MM.1S (cell line): ENCODE measurements at regions not wholly inside any gene's neighbourhood (a gene's known extent, or its start where the extent isn't known, plus 50 kb on each side); places are given as distances from the start of the nearest gene placed in this dataset.
A peak's percentile ranks its signal among the peaks of the same experiment; 100 is the strongest.

Experiments used
- DNase-seq: peaks from one replicate; pipeline ENCODE4 v3.0.0-alpha.2; 2015
- H2AFZ ChIP-seq: fragments of 300-600 bp; sonication (generic); 2 replicates; pipeline ENCODE4 v1.6.0; 2016; ENCODE audit warnings: antibody characterized with exemption, low read length
- H3F3A ChIP-seq: fragments of 300-600 bp; sonication (generic); 2 replicates; pipeline ENCODE4 v1.6.1; 2016; ENCODE audit warnings: mild to moderate bottlenecking, antibody characterized with exemption, low read length, moderate library complexity, mixed read lengths; ENCODE audit not compliant: insufficient read depth
- H3K27ac ChIP-seq: fragments of 300-600 bp; sonication (generic); 2 replicates; pipeline ENCODE4 v1.5.1; 2016; ENCODE audit warnings: mild to moderate bottlenecking, low read length
- H3K27me3 ChIP-seq: fragments of 300-600 bp; sonication (generic); replicated peaks from 2 replicates; pipeline ENCODE4 v1.6.0; 2016; ENCODE audit warnings: low read length; ENCODE audit not compliant: insufficient read depth
- H3K36me3 ChIP-seq: fragments of 300-600 bp; sonication (generic); replicated peaks from 2 replicates; pipeline ENCODE4 v1.6.1; 2016; ENCODE audit warnings: mild to moderate bottlenecking, low read length, mixed read lengths; ENCODE audit not compliant: insufficient read depth
- H3K4me1 ChIP-seq: fragments of 300-600 bp; sonication (generic); 2 replicates; pipeline ENCODE4 v1.6.1; 2016; ENCODE audit warnings: low read length, mixed read lengths
- H3K4me2 ChIP-seq: fragments of 300-600 bp; sonication (generic); 2 replicates; pipeline ENCODE4 v1.6.0; 2016; ENCODE audit warnings: low read depth, low read length
- H3K4me3 ChIP-seq: fragments of 300-600 bp; sonication (generic); 2 replicates; pipeline ENCODE4 v1.5.1; 2016; ENCODE audit warnings: low read length, mixed read lengths
- H3K79me2 ChIP-seq: fragments of 300-600 bp; sonication (generic); 2 replicates; pipeline ENCODE4 v1.6.1; 2016; ENCODE audit warnings: mixed run types, low read length, mixed read lengths
- H3K9ac ChIP-seq: fragments of 300-600 bp; sonication (generic); 2 replicates; pipeline ENCODE4 v1.6.1; 2016; ENCODE audit warnings: low read length, mixed read lengths
- H3K9me2 ChIP-seq: fragments of 300-600 bp; sonication (generic); replicated peaks from 2 replicates; pipeline ENCODE4 v1.6.1; 2016; ENCODE audit warnings: mild to moderate bottlenecking, low read length, mixed read lengths; ENCODE audit not compliant: insufficient read depth
- H3K9me3 ChIP-seq: fragments of 300-600 bp; sonication (generic); replicated peaks from 2 replicates; pipeline ENCODE4 v1.6.1; 2016; ENCODE audit warnings: mild to moderate bottlenecking, low read length, mixed read lengths; ENCODE audit not compliant: insufficient read depth
- H4K20me1 ChIP-seq: fragments of 300-600 bp; sonication (generic); 2 replicates; pipeline ENCODE4 v1.6.1; 2016; ENCODE audit warnings: mild to moderate bottlenecking, low read length, moderate library complexity, mixed read lengths; ENCODE audit not compliant: insufficient read depth
- EZH2 ChIP-seq: fragments of 300-600 bp; sonication (generic); optimal IDR thresholded peaks from 2 replicates; pipeline ENCODE3; 2017; ENCODE audit warnings: low read depth, mild to moderate bottlenecking, antibody characterized with exemption, low read length, mixed read lengths
- EZH2phosphoT487 ChIP-seq: fragments of 300-600 bp; sonication (generic); IDR thresholded peaks from 2 replicates; pipeline ENCODE4 v1.6.1; 2018; ENCODE audit warnings: antibody characterized with exemption, low read length
- TF ChIP-seq, protein P1 (sequence below): fragments of 300-600 bp; sonication (generic); IDR thresholded peaks from 2 replicates; pipeline ENCODE4 v1.5.1; 2016; ENCODE audit warnings: antibody characterized with exemption, low read length, mixed read lengths

DNA sequence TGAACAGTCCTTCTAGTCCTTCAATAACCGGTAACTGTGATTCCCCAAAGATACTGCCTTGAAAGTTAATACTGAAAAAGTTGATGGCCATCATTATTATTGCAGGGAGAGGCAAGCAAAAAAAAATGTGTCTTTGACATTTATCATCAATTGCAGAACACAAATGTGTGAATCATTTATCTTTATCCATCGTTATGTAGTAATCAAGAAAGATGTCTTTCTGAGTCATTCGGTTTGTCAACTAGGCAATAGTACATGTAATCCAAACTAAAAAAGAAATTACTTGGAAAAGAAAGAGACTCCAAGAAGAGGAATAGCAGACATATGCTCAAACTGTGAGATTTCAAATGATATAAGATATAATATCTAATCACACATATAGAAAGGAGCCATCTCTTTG lies 473.0 kb downstream of the CETN3 start:
- TF ChIP-seq EZH2, result no peak
- TF ChIP-seq EZH2phosphoT487, result no peak
- TF ChIP-seq, protein P1, sequence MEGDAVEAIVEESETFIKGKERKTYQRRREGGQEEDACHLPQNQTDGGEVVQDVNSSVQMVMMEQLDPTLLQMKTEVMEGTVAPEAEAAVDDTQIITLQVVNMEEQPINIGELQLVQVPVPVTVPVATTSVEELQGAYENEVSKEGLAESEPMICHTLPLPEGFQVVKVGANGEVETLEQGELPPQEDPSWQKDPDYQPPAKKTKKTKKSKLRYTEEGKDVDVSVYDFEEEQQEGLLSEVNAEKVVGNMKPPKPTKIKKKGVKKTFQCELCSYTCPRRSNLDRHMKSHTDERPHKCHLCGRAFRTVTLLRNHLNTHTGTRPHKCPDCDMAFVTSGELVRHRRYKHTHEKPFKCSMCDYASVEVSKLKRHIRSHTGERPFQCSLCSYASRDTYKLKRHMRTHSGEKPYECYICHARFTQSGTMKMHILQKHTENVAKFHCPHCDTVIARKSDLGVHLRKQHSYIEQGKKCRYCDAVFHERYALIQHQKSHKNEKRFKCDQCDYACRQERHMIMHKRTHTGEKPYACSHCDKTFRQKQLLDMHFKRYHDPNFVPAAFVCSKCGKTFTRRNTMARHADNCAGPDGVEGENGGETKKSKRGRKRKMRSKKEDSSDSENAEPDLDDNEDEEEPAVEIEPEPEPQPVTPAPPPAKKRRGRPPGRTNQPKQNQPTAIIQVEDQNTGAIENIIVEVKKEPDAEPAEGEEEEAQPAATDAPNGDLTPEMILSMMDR, result no peak
- DNase-seq, result no peak
- H3K36me3 ChIP-seq, result no peaks in the 10 kb centered on the region

GRCh38 chr5:89934069-89934468 lies 475.5 kb downstream of the CETN3 start:
- H3K4me3 ChIP-seq, result no peak overlapping the region
- H3K79me2 ChIP-seq, result no peaks in the 10 kb centered on the region
- H3K9ac ChIP-seq, result no peak overlapping the region
- H3K9me2 ChIP-seq, result no peaks in the 10 kb centered on the region
- H3K27me3 ChIP-seq, result peaks cover 19% of the 10 kb centered on the region
- H2AFZ ChIP-seq, result no peak overlapping the region
- no peaks in the 10 kb centered on the region for H4K20me1 ChIP-seq
- no peaks in the 10 kb centered on the region for H3K9me3 ChIP-seq
- H3K27ac ChIP-seq, result no peak overlapping the region
- peaks cover 8% of the 10 kb centered on the region; the same call in 1 of the 2 replicates for H3K4me1 ChIP-seq
- no peaks in the 10 kb centered on the region for H3F3A ChIP-seq
- H3K4me2 ChIP-seq, result 0 out of 2 replicates have a peak overlapping the region, but pooled peaks have one; percentile 2
- TF ChIP-seq, protein P1, result no peak
- TF ChIP-seq EZH2phosphoT487, result no peak
- no peak for TF ChIP-seq EZH2
- DNase-seq, result peak; percentile 48
- no peaks in the 10 kb centered on the region for H3K36me3 ChIP-seq

More for the DNA sequence above, 473.0 kb downstream of the CETN3 start:
- Histone ChIP-seq H3K79me2 (no peaks in the 10 kb centered on the region), H3K27me3 (peaks cover 12% of the 10 kb centered on the region), H3K9ac (no peak overlapping the region), H4K20me1 (no peaks in the 10 kb centered on the region), H3K9me2 (no peaks in the 10 kb centered on the region), H3K4me2 (no peak overlapping the region), H3K4me3 (no peak overlapping the region), H3K4me1 (0 out of 2 replicates have a peak, but pooled peaks cover 3% of the 10 kb centered on the region), H3F3A (no peaks in the 10 kb centered on the region), H2AFZ (no peak overlapping the region), H3K27ac (no peak overlapping the region), H3K9me3 (no peaks in the 10 kb centered on the region)

DNA sequence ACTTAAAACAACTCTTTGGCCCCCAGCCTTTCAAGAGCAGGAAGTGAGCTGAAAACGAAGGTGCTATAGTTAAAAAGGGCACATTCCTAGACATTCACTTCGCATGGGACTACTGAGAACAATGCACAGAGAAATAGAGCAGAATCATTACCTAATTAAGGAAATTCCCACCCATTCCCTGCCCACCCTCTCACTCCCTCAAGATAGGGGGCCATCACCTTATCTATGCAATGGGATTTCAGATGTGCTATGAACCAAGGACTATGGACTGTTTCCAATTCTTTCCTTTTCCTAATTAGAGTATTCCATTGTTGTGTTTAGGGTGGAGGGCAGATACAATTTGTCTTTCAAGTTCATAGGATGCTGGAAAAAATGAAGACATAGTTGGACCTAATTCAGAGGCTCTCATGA lies 476.8 kb downstream of the CETN3 start:
- DNase-seq, result no peak
- Histone ChIP-seq H3K9me2 (no peaks in the 10 kb centered on the region), H3K79me2 (no peaks in the 10 kb centered on the region), H3K4me3 (no peak overlapping the region), H3K27me3 (peaks cover 19% of the 10 kb centered on the region), H3K9ac (no peak overlapping the region), H3K4me1 (peaks cover 8% of the 10 kb centered on the region; the same call in 1 of the 2 replicates), H3K36me3 (no peaks in the 10 kb centered on the region), H3K9me3 (no peaks in the 10 kb centered on the region), H4K20me1 (no peaks in the 10 kb centered on the region), H3K4me2 (no peak overlapping the region), H3K27ac (no peak overlapping the region), H3F3A (no peaks in the 10 kb centered on the region), H2AFZ (no peak overlapping the region)
- TF ChIP-seq, protein P1, result no peak
- TF ChIP-seq EZH2phosphoT487 (no peak), EZH2 (no peak)
